GM18505 (cell line): ENCODE measurements at regions not wholly inside any gene's neighbourhood (a gene's known extent, or its start where the extent isn't known, plus 50 kb on each side); places are given as distances from the start of the nearest gene placed in this dataset.
A peak's percentile ranks its signal among the peaks of the same experiment; 100 is the strongest.
"Not testable (repeated sequence)": the region's sequence is repeated elsewhere in the genome, so short reads cannot be mapped to it uniquely, and the experiment has no call there.

Source experiments
- ATAC-seq: cut with Tn5 transposase; IDR thresholded peaks from one replicate; pipeline ENCODE4 v1.9.1; 2021; ENCODE audit not compliant: unreplicated experiment
- POLR2A ChIP-seq: IDR thresholded peaks from 4 replicates; pipeline ENCODE4 v1.6.1; 2011; ENCODE audit warnings: borderline replicate concordance; ENCODE audit not compliant: insufficient read depth, insufficient read length; ENCODE audit errors: extremely low read depth

- no peak for ATAC-seq
- no peak for TF ChIP-seq POLR2A
These were observed 163.4 kb upstream of the HEY2 start for GRCh38 chr6:125586074-125586473.

- ATAC-seq = no peak
- TF ChIP-seq POLR2A = no peak
These were observed 162.8 kb upstream of the HEY2 start for GRCh38 chr6:125586605-125587004.

DNA sequence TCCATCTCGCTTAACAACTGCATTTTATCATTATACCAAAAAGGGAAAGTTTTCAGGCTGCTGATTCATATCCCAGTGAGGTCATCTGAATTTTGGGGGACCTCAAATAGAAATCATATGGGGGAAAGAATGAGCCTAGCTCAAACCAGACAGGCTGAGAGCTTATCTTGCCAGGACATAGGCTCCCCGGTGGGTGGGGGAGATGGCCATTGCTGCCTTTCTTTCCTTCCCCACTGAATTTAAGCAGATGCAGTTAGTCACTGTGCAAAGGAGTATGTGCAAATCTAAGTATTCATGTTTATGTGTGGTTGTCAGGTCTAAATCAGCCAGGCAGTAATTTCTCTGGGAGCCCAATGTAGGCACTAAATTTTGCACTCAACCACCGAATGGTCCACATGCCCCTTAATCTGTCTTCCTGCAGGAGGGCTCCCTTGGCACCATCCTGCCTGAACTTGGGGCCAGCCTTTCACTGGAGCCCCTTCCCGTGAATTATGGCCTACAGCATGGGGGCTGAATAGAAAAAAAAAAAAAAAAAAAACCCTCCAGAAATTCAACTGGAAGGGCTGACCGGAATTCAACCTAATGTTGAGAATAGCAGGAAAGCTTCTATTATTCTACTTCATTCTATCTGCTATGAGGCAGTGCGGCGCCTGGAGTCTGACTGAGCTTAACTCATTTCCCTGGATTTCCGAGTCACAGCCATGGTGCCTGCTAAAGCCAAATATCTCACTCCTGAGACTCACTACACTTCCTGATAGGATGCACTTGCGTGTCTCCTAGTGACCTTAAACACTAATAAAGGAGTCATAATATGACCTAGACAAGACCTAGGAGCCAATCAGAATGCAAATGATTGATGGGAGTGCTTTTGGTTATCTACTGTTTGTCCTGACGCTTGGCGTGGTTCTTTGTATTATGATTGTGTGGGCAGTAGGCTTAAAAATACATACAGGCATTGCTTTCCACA is 161.5 kb upstream of the HEY2 start:
- ATAC-seq = no peak
- TF ChIP-seq POLR2A = no peak

DNA sequence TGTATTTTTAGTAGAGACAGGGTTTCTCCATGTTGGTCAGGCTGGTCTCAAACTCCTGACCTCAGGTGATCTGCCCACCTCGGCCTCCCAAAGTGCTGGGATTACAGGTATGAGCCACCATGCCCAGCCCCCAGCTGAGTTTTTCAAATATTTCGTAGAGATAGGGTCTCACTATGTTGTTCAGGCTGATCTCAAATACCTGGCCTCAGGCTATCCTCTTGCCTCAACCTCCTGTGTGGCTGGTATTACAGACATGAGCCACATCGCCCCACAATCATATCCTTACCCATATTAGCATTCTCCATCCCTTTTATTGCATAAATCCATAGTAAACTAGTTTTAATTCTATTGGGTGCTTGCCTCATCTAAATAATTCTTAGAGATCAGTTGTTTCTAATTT is 157.6 kb upstream of the HEY2 start:
- not testable (repeated sequence) for ATAC-seq

GRCh38 chr6:125593746-125594145 is 155.7 kb upstream of the HEY2 start:
- ATAC-seq = no peak
- TF ChIP-seq POLR2A = no peak

DNA sequence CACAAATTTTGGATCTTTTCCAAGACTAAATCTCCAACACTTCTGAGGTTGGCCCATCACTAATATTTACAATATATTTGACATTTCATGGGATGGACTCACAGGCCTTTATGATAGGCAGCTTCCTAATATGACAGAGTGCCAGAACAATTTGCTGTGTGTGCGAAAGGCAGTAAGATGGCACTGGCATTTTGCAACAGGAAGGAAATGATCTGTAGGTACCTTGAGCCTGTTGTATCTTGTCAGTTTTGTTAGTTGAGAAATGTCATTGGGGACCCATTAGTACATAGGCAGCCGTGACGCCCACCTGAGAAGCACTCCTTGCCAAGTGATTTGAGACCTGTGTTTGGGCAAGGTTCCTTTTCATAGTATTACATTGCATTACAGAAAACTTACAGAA is 153.4 kb upstream of the HEY2 start:
- no peak for ATAC-seq
- TF ChIP-seq POLR2A = no peak

DNA sequence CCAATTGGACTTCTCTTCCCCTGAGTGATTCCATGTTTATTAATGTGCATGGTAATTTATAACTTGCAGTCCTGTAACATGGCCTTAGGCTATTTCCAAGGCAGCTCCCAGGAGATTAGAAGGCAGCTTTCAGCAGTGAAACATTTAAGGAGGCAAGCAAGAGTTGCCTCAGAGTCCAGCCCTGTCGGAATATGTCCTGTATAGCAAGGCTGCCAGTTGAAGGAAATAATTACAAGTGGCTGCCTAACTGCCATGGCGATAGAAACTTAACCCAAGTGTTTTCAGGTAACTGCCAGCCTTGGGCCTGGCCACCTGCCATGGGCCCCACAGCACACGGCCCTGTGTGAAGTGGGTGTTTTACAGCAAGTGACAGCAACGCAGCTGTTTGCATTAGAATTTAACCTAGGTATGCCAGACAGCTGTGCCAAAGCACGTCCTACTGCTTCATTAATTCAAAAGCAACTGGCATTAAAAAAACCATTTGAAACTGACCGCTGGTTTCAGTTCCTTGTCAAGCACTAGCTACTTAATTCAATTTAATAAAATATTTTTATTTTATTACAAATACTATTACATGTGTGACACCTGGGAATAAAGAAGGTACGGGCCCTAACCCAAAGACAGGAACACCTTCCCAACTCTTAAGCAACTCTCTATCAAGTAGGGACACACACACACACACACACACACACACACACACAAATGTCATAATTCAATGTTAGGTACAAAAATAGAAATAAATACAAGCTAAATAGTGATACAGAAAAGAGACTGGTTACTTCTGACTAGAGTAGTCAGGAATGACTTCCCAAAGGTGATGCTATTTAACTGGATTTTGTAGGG is 151.8 kb upstream of the HEY2 start:
- ATAC-seq = peak; percentile 62
- no peak for TF ChIP-seq POLR2A

DNA sequence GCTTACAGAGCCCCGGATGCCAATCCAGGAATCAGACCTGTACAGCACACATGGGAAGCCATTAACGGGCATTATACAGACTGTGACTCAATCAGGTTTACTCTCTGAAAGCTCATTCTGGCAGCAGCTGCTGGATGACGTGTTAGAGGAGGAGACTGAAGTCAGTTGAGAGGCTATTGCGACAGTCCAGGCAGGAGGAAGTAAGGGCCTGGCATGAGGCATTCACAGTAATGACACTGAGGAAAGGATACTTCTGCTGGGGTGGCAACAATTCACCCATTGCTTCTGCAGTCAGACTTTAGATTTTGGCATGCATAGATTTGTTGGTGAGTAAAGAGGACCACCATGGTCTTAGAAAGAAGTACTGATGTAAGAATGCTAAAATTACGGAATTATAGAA is 151.0 kb upstream of the HEY2 start:
- TF ChIP-seq POLR2A = no peak
- ATAC-seq = no peak

GRCh38 chr6:125604257-125604656 is 145.2 kb upstream of the HEY2 start:
- ATAC-seq = no peak
- no peak for TF ChIP-seq POLR2A

GRCh38 chr6:125611573-125612344 is 137.7 kb upstream of the HEY2 start:
- no peak for TF ChIP-seq POLR2A
- ATAC-seq = no peak

DNA sequence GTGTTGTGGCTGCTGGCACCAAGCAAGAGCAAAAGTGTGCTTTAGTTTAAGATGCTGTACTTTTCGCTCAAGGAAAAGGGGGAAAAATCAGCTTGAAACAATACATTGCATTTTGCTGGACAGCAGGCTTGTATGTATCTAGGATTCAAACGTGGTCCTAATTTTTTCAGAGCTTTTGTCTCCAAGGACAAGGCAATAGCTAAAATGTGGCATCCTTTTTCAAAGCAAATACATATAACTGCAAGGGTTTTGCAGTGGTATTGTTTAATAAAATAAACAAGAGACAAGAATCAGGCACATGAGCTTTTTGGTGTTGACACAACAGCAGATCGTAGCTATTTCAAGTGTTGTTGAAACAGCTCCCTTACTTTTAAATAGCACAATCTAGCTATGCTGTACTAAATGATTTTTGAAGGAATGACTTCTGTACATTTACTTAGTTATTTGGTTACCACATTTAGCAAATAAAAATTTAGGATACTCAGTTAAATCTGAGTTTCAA is 137.0 kb upstream of the HEY2 start:
- no peak for ATAC-seq

GRCh38 chr6:125618629-125619028 is 130.8 kb upstream of the HEY2 start:
- ATAC-seq = no peak
- TF ChIP-seq POLR2A = no peak

More for the DNA sequence above, 137.0 kb upstream of the HEY2 start:
- no peak for TF ChIP-seq POLR2A

DNA sequence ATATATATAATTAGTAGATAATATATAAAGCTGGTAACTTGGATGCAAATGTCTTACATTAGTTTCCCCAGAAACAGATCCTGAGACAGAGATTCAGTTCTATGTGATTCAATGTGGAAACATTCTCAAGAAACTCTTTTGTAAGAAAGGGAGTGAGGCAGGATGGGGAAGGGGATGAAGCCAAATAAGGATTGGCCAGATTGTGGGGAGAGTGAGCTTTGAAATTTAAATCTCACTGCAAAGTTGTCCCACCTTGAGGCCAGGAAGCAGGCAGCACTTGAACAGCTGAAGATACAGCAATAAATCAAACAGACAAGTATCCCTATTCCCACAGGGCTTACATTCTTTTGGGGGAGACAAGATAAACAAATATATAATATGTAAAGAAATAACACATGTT is 126.3 kb upstream of the HEY2 start:
- no peak for TF ChIP-seq POLR2A
- no peak for ATAC-seq
